ENCODE measurements at regions not wholly inside any gene's neighbourhood (a gene's known extent, or its start where the extent isn't known, plus 50 kb on each side); places are given as distances from the start of the nearest gene placed in this dataset.

DNA sequence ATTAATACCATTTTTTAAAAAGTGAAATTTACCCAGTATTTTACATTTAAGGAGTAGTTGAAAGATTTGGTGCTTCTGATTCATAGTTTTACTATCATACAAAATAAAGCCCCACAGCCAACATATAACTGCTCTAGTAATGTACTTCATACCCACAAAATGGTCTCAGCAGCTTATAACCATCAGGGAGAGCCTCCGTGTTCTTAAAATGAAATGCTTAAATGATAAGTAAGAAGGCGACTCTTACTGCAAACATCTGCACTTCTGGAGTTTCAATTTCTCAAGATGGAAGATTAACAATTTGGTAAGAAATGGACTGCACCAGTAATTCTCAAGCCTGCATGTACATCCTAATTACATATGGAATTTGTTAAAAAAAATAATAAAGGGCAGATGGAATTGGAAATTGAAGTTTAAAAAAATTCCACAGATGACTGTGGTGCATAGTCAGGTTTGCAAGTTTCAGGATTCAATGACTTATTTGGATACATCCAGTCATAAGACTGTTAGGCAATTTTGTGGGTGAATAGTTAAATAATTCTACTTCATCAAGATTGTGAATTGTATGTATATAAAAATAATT, 461.0 kb downstream of the KIF20B start:
- TF ChIP-seq, protein P1, sequence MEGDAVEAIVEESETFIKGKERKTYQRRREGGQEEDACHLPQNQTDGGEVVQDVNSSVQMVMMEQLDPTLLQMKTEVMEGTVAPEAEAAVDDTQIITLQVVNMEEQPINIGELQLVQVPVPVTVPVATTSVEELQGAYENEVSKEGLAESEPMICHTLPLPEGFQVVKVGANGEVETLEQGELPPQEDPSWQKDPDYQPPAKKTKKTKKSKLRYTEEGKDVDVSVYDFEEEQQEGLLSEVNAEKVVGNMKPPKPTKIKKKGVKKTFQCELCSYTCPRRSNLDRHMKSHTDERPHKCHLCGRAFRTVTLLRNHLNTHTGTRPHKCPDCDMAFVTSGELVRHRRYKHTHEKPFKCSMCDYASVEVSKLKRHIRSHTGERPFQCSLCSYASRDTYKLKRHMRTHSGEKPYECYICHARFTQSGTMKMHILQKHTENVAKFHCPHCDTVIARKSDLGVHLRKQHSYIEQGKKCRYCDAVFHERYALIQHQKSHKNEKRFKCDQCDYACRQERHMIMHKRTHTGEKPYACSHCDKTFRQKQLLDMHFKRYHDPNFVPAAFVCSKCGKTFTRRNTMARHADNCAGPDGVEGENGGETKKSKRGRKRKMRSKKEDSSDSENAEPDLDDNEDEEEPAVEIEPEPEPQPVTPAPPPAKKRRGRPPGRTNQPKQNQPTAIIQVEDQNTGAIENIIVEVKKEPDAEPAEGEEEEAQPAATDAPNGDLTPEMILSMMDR (IDR thresholded peaks at IDR 0.05), result no peak
- TF ChIP-seq POLR2A (IDR thresholded peaks at IDR 0.05) (no peak), POLR2AphosphoS5 (IDR thresholded peaks at IDR 0.05) (no peak)

Measured in sigmoid colon (tissue), 4 donors.